A673 (cell line): ENCODE measurements at regions not wholly inside any gene's neighbourhood (a gene's known extent, or its start where the extent isn't known, plus 50 kb on each side); places are given as distances from the start of the nearest gene placed in this dataset.
A peak's percentile ranks its signal among the peaks of the same experiment; 100 is the strongest.

ENCODE experiments used
- BruUV-seq: library from RNA; stranded (reverse); fragments of 400-500 nt; replicated peaks from 2 replicates; lab custom pipeline; 2021; lab: Mats Ljungman, UMichigan
- CTCF ChIA-PET: fragments of 300-600 bp; sonication (Branson Sonifier 250); formaldehyde crosslinking; loops from one replicate; lab custom pipeline; 2022; ENCODE audit warnings: antibody characterized with exemption; lab: Charles Lee
- POLR2A ChIA-PET: fragments of 300-600 bp; sonication (Branson Sonifier 250); formaldehyde crosslinking; loops from one replicate; lab custom pipeline; 2022; ENCODE audit warnings: antibody characterized with exemption; ENCODE audit not compliant: low non-redundant PET; lab: Charles Lee
- DNase-seq: peaks from one replicate; pipeline ENCODE4 v3.0.0-alpha.2; 2015; ENCODE audit warnings: low spot score
- H3K27ac ChIP-seq: fragments of 200-600 bp; sonication (generic); 2 replicates; pipeline ENCODE4 v1.5.1; 2016; ENCODE audit warnings: mixed run types, low read depth, mild to moderate bottlenecking, mixed read lengths, antibody characterized with exemption, low read length; ENCODE audit not compliant: poor library complexity, severe bottlenecking
- H3K27me3 ChIP-seq: fragments of 200-600 bp; sonication (generic); replicated peaks from 2 replicates; pipeline ENCODE4 v1.6.1; 2017; ENCODE audit warnings: mixed run types, low read depth, mild to moderate bottlenecking, mixed read lengths, antibody characterized with exemption, low read length; ENCODE audit not compliant: insufficient read depth, poor library complexity
- H3K36me3 ChIP-seq: fragments of 200-600 bp; sonication (generic); 2 replicates; pipeline ENCODE4 v1.6.1; 2016; ENCODE audit warnings: mixed run types, mild to moderate bottlenecking, mixed read lengths, antibody characterized with exemption, low read length; ENCODE audit not compliant: insufficient read depth, poor library complexity, severe bottlenecking
- H3K4me1 ChIP-seq: fragments of 200-600 bp; sonication (generic); 2 replicates; pipeline ENCODE4 v1.6.1; 2017; ENCODE audit warnings: mixed run types, mild to moderate bottlenecking, mixed read lengths, antibody characterized with exemption, low read length; ENCODE audit not compliant: insufficient read depth, poor library complexity, severe bottlenecking
- H3K4me3 ChIP-seq: fragments of 200-600 bp; sonication (generic); 2 replicates; pipeline ENCODE4 v1.5.1; 2016; ENCODE audit warnings: low read depth, mixed run types, mild to moderate bottlenecking, mixed read lengths, low read length; ENCODE audit not compliant: poor library complexity, severe bottlenecking
- H3K9me3 ChIP-seq: fragments of 200-600 bp; sonication (generic); 2 replicates; pipeline ENCODE4 v1.6.1; 2016; ENCODE audit warnings: mixed run types, low read depth, mild to moderate bottlenecking, mixed read lengths, antibody characterized with exemption, low read length; ENCODE audit not compliant: poor library complexity, severe bottlenecking
- EZH2 ChIP-seq: fragments of 200-600 bp; sonication (generic); IDR thresholded peaks from 2 replicates; pipeline ENCODE4 v1.6.1; 2017; ENCODE audit warnings: borderline replicate concordance, low read depth, mild to moderate bottlenecking, mixed read lengths, antibody characterized with exemption, low read length; ENCODE audit not compliant: poor library complexity, severe bottlenecking
- intact Hi-C: fragments of 100-400 bp; cut with micrococcal nuclease; formaldehyde crosslinking; loops from one replicate; pipeline ENCODE4 v1.10.0; 2022; ENCODE audit not compliant: unreplicated experiment
- TF ChIP-seq, protein P1 (sequence below): fragments of 300-800, 200-600 bp; sonication (generic); conservative IDR thresholded peaks from 2 replicates; pipeline ENCODE4 v1.5.1; 2017; ENCODE audit warnings: low read depth, mild to moderate bottlenecking, antibody characterized with exemption, low read length, moderate library complexity, mixed read lengths

DNA sequence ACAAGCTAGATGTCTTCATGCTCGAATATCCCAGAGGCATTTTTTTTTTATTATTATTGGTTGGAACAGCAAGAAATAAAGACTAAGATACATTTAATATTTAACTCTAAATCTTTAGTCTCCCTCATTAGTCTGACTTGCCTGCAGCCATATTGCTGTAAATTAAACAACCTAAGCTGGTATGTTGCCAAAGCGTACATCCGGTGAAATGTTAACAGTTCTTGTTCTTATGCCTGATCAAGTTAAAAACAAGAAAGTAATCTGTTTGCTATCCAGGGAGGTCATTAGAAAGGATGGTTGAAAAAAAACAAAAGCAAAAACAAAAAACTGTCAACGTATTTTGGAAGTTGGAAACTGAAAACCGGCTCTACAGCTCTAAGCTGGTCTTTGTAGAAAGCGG is 125.9 kb upstream of the NABP1 start:
- DNase-seq, result no peak
- Histone ChIP-seq H3K27ac (no peak overlapping the region), H3K27me3 (no peaks in the 10 kb centered on the region), H3K9me3 (no peaks in the 10 kb centered on the region), H3K4me3 (peak overlapping the region; percentile 19), H3K36me3 (no peaks in the 10 kb centered on the region), H3K4me1 (peaks cover 4% of the 10 kb centered on the region)
- ChIA-PET POLR2A (no interaction called here), CTCF (no interaction called here)
- intact Hi-C loops, result no loop called here
- no TSS peak for BruUV-seq
- TF ChIP-seq EZH2, result no peak
- TF ChIP-seq, protein P1, sequence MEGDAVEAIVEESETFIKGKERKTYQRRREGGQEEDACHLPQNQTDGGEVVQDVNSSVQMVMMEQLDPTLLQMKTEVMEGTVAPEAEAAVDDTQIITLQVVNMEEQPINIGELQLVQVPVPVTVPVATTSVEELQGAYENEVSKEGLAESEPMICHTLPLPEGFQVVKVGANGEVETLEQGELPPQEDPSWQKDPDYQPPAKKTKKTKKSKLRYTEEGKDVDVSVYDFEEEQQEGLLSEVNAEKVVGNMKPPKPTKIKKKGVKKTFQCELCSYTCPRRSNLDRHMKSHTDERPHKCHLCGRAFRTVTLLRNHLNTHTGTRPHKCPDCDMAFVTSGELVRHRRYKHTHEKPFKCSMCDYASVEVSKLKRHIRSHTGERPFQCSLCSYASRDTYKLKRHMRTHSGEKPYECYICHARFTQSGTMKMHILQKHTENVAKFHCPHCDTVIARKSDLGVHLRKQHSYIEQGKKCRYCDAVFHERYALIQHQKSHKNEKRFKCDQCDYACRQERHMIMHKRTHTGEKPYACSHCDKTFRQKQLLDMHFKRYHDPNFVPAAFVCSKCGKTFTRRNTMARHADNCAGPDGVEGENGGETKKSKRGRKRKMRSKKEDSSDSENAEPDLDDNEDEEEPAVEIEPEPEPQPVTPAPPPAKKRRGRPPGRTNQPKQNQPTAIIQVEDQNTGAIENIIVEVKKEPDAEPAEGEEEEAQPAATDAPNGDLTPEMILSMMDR, result no peak

GRCh38 chr2:191554240-191554639 is 123.7 kb upstream of the NABP1 start:
- intact Hi-C loops, result no loop called here
- H3K27me3 ChIP-seq, result no peaks in the 10 kb centered on the region
- no peaks in the 10 kb centered on the region for H3K36me3 ChIP-seq
- H3K4me3 ChIP-seq, result no peak overlapping the region
- ChIA-PET CTCF (interaction anchor here (0.6 to 1.2 kb wide), 5 partner anchors 10 to 502 kb away, joined by 5 to 12 read pairs (median 9); no protein-coding TSS in a partner anchor), POLR2A (no interaction called here)
- H3K27ac ChIP-seq, result no peak overlapping the region
- no TSS peak for BruUV-seq
- TF ChIP-seq EZH2, result no peak
- TF ChIP-seq, protein P1, result no peak
- H3K9me3 ChIP-seq, result no peaks in the 10 kb centered on the region
- DNase-seq, result no peak
- H3K4me1 ChIP-seq, result peaks cover 4% of the 10 kb centered on the region

GRCh38 chr2:191555092-191555742 is 122.7 kb upstream of the NABP1 start:
- Histone ChIP-seq H3K4me1 (peaks cover 4% of the 10 kb centered on the region), H3K36me3 (no peaks in the 10 kb centered on the region), H3K27me3 (no peaks in the 10 kb centered on the region), H3K4me3 (no peak overlapping the region), H3K9me3 (no peaks in the 10 kb centered on the region), H3K27ac (no peak overlapping the region)
- BruUV-seq, result no TSS peak
- intact Hi-C loops, result loop anchor here (1.0 kb wide), 1 partner anchor 607 kb away; no protein-coding TSS in a partner anchor
- TF ChIP-seq EZH2, result no peak
- TF ChIP-seq, protein P1, result peak; percentile 74
- ChIA-PET CTCF (interaction anchor here (0.6 to 1.2 kb wide), 8 partner anchors 11 to 503 kb away, joined by 3 to 12 read pairs (median 7); no protein-coding TSS in a partner anchor), POLR2A (no interaction called here)
- DNase-seq, result peak; percentile 90
